ENCODE measurements at regions not wholly inside any gene's neighbourhood (a gene's known extent, or its start where the extent isn't known, plus 50 kb on each side); places are given as distances from the start of the nearest gene placed in this dataset.

DNA sequence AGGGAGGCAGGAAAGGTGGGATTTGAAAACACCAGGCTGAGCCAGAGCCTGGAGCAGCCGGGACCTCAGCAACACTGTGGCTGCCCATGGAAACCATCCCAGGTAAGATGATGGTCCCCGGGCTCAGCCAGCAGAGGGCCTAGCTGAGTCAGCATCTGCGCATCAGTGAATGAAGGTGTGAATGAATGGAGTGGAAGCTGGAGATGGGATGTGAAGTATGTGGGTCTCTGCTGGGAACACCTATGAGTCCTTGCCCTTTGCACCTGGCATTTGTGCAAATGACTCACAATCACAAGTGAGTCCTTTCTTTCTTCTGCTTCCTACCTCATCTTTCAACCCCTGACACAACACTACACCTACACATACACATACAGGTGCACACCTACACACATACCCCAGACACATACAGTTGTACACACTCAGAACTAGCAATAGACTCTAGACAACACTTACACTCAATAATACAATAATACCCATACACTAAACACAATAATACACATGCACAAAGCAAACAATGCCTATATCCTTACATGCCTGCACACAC lies 62.8 kb upstream of the PRDM11 start:
- no peak overlapping the region for H3K4me3 ChIP-seq (ENCODE audit: low read length)
- DNase-seq (ENCODE audit: low read depth, low spot score) = no peak

DNA sequence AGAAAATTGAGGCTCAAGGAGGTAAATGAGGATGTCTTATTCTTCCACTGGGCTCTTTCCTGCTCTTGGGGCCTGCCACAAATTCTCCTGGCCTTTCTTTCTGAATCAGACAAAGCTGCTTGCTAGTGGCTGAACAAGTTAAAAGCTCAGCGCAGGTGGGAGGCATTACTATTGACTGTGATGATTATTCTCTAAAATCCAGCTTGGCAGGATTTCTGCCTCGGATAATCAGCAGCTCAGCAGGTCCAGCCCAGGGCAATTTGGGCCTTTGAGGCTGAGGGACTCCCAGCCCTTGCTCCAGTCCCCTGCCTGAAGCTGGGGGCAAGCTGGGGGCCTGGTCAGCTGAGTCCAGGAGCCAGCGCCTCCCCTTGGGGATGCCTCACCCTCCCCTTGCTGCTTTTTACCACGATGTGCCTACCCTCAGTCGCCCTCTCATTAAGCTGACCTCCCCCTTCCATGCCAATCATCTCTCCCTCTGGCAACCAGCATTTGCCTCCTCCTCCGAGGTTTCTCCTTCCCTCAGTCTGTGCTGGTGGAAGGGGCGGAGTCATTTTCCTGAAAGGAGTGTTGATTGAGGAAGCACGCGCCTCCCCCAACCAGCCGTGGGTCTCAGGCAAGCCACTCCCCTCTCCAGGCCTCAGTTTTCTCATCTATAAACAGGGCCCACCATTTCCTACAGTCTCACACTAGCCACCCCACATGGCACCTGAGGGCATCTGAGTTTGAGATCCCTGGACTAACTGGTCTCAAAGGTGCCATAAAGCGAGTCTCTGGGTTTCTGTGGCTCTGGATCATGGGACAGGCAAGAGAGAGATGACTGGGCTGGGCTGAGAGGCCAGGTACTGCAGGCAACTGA lies 60.6 kb upstream of the PRDM11 start:
- no peak overlapping the region for H3K4me3 ChIP-seq (ENCODE audit: low read length)
- DNase-seq (ENCODE audit: low read depth, low spot score) = no peak

DNA sequence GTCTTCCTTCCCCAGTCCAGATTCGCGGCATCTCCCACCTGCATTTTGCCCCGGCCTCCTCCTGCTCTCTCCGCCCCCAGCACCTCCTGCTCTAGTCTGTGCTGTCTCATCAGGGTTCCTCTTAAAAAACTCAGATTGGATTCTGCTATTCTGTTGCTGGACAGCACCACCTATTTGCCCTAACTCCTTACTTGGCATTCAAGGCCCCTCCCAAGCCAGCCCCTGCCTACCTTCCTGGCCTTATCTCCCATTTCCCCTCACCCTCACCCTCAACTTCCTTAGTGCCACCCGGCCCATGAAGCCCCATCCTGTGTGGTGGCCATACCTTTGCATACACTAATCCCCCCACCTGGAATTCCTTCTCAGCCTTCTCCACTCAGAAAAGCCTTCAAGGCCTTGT lies 59.9 kb upstream of the PRDM11 start:
- DNase-seq (ENCODE audit: low read depth, low spot score) = no peak
- no peak overlapping the region for H3K4me3 ChIP-seq (ENCODE audit: low read length)

DNA sequence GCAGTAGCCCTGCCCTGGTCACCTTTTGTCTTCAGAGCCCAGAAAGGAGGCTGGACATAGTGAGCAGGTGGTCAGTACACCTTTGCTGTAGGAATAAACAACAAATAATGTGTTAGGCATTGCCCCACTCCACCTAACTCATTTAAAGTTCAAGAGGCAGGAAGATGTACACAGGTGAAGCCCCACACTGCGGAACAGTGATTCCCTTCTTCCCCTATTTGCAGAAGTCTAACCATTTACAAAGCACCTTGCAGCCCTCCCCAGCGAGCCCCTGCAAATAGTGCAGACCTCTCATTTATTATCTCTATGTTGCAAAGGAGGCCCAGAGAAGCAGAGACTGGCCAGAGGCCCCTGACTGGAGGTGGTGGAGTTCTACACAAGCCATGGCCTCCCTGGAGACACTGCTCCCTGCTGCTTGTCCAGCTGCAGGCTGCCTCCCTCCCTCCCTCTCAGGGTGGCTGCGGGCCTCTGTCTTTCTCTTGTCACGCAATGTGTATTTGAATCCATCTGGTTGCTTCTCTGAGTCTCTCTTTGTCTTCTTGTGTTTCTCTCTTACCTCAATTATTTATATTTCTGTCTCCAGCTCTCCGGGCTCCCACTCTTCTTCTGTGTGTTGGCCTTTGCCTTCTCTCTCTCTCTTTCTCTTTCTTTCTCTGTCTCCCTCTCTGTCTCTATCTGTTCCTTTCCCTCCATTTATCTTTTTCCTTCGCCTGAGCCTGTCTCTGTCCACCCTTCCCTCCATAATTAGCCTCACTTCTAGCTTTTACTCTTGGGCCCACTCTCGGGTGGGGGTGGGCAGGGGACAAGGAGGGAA lies 59.1 kb upstream of the PRDM11 start:
- no peak for DNase-seq (ENCODE audit: low read depth, low spot score)
- H3K4me3 ChIP-seq (ENCODE audit: low read length) = no peak overlapping the region

DNA sequence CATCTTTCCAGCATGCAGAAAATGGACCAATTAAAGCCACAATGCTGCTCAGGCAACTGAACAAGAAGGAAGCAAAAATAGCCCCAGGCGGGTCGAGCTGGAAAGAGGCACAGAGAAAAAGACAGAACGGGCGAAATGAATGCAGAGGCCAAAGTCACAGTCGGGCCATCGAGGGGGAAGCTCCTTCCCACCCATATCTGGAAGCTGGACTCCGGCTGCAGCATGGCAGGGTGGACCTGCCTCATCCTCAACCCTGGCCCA lies 58.6 kb upstream of the PRDM11 start:
- no peak overlapping the region for H3K4me3 ChIP-seq (ENCODE audit: low read length)
- DNase-seq (ENCODE audit: low read depth, low spot score) = no peak

DNA sequence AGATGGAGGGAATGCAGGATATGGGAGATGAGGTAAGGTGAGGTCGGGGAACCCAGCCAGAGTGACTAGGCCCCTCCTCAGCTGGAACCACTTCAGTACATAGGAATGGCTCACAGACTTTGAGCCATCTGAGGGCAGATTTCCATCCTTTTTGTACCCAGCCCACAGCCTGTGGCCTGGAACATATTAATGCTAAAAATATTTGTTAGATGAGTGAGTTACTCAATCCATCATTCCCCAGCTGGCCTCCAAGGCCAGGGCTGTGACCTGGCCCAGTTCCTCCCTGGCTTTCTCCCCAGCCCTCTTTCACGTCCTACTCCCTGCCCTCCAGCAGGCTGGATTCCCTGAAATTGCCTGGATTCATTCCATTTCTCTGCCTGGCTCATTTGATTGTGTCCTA lies 57.2 kb upstream of the PRDM11 start:
- no peak for DNase-seq (ENCODE audit: low read depth, low spot score)
- no peak overlapping the region for H3K4me3 ChIP-seq (ENCODE audit: low read length)

DNA sequence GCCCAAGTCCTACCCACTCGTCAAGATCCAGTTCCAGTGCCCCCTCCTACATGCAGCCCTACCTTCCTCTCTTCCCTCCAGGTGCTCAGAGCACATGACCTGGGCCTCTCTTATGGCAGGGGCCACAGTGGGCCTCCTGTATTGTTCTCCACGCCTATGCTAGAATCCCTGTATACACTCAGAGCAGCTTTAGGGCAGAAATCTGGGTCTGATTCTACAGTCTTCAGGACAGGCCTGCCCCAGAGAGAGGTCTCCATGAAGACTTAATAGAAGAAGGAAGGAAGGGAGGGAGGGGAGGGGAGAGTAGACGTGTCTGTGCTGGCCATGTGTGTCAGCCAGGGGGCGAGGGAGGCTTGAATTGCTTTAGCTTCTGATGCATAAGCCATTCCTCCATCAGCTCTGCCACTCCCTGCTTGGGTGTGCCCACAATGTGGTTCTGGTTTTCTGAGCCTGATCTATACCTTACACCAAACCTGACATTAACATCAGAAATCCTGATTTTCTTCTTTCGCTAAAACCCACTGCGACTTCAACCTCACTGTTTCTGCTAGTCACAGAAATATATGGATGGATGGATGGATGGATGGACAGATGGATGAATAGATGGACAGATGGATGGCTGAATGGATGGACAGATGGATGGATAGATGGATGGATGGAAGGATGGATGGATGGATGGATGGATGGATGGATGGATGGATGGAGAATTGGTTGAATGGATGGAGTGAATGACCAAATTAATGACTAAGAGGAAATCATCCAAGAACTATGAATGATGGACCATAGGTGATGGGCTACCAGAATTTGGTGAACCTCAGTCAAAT lies 56.6 kb upstream of the PRDM11 start:
- H3K4me3 ChIP-seq (ENCODE audit: low read length) = no peak overlapping the region
- peak; percentile 55 for DNase-seq (ENCODE audit: low read depth, low spot score)

DNA sequence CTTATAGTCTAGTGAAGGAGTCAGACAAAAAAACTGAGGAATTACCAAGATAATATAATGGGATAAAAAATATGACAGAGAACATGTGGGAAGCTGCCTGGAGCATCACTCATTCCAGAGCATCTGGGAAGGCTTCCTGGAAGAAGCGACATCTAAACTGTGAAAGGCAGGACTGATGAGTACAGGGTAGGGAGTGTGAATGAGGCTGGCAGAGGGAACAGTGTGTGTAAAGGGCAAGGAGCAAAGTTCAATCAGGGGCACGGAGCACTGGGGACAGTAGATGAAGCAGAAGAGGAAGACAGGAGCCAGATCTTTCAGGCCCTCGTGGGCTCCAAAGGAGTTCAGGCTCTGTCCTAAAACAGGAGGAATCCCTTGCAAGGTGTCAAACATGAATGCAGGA lies 55.8 kb upstream of the PRDM11 start:
- H3K4me3 ChIP-seq (ENCODE audit: low read length) = no peak overlapping the region
- no peak for DNase-seq (ENCODE audit: low read depth, low spot score)

DNA sequence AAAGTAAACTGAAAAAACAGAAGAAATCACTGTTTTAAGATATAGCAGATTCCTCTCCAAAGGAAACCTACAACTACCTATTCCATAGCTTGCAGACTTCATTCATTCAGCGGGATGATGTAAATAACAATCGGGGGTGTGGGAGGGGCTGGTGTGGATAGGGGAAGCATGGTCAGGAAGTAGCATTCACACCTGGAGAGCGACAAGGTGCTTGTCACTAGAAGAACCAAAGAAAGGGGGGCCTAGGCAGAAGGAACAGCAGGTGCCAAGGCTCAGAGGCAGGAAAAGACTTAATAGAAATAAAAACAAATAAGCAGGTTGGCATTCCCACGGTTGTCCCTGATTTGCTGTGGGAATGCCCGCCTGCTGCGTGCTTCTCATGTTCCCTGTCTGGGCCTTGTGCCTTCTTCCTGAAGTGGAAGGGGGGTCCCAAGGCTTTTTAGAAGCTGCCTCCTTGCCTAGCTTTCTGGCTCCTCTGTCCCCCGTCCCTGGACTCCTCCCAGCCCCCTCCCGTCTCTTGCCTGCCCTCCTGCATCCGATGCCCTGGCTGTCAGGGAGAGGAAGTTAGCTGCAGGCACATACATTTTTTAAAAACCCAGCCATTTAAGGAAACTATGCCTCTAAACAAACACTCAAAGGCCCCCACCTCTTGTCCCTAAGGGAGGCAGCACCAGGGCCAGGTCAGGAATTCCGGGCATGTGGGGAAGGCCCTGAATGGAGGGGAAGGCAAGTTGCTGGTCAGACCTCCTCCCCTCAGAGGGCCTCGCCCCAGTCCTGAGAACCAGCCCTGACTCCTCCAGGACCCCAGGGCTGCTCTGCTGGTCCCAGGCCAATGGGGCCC lies 54.7 kb upstream of the PRDM11 start:
- no peak overlapping the region for H3K4me3 ChIP-seq (ENCODE audit: low read length)
- no peak for DNase-seq (ENCODE audit: low read depth, low spot score)

DNA sequence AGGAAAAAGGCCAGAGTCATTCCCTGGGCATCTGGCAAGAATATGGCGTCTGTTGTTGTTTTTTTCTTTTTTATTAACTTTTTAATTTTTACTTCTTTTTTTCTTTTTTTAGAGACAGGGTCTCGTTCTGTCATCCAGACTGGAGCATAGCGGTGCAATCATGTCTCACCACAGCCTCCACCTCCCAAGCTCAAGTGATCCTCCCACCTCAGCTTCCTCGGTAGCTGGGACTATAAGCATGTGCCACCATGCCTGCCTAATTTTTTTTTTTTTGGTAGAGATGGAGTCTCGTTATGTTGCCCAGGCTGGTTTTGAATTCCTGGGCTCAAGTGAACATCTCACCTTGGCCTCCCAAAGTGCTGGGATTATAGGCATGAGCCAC lies 54.0 kb upstream of the PRDM11 start:
- no peak for DNase-seq (ENCODE audit: low read depth, low spot score)
- no peak overlapping the region for H3K4me3 ChIP-seq (ENCODE audit: low read length)

DNA sequence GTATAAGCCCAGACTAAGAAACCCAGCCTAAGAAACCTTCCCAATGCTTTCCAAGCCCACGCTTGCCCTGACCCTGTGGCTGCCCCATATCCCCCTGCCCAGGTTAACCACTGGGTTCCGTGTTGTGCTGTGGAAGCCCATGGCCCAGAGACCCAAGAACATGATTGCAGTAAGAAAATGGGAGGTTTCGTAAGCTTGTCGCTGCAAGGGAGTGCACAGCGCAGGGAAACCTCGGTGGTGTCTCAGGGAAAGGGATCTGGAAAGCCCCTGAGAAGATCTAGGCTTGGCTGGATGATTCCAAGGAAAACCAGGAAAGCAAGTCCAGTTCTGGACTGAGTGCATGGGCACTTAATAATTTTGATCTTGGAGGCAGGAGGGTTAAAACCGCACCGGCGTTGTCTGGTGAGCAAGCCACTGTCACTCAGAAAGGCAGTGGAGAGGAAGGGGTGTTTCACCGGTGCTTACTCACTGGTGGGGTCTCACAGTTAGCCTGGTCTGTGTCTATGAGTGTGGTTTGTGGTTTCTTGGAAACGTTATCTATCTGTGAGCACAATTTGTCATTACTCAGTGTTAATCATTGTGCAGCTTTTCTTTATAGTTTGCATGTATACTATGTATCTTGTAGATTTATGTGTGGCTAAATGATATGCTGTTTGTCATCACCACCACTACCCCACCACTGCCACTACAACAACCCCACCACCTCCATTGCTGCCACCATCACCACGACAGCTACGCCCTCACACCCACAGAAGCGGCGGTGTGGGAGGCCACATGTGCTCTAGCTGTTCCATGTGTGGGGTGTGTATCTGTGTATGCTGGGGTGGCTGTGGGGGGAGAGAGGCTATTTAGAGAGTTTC lies 53.3 kb upstream of the PRDM11 start:
- H3K4me3 ChIP-seq (ENCODE audit: low read length) = no peak overlapping the region
- peak; percentile 71 for DNase-seq (ENCODE audit: low read depth, low spot score)

DNA sequence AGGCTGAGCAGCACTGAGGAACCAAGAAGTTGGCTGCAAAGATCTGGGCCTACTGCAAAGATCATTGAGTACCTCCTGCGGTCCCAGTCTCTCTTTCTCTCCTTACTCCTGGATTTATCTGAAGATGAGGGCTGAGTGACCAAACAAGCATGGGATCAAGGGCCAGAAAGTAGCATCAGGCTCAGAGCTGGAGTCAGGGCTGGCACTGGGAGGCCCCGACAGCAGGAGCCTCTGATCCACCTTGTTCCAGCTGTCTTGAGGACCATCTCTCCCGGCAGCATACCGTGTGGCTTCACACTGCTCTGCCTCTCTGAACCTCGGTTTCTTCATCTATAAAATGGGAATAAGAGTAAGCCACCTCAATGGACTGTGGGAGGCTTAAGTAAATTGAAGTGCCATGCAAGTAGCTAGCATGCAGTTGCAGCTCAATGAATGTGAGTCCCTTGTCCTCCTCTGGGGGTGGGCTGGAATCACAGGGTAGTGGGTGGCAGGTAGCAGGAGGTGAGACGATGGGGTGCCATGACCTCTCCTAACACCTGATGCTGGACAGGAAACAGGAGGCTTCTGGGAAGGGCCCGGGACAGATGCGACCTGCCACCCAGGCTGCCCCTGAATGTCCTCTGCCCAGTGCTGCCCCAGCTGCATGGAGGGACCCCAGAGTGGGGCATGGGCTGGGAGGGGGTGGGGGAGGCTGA lies 52.5 kb upstream of the PRDM11 start:
- no peak overlapping the region for H3K4me3 ChIP-seq (ENCODE audit: low read length)
- DNase-seq (ENCODE audit: low read depth, low spot score) = no peak

DNA sequence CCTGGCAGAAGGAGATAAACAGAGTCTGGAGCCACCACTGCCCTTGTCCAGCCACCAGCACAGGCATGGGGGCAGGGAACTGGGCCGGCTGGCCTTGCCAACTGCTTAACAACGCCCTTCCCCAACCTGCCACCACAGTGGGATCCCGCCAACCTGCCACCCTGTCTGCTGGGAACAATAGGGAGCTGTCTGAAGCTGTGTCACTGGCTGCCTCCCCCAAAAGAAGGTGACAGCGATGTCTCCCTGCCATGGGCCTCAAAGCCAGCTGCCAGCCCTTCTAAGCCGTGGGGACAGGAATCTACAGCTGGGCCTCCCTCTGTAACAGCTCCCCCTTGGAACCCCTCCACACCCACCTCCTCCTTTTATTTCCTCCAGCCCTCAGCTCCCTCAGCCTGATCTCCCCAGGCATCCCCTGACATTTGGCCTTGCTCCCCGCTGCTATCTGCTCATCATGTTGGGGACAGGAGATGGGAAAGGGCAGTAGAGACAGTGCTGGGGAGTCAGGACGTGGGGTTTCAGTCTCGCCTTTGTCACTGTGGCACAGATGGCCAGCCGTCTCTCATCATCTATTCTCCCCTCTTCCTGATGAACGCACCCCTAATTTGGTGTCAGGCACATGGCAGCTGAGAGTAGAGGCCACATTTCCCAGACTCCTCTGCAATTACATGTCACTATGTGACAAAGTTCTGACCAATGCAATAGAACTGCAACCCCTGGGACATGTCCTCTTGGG lies 51.3 kb upstream of the PRDM11 start:
- DNase-seq (ENCODE audit: low read depth, low spot score) = no peak
- H3K4me3 ChIP-seq (ENCODE audit: low read length) = no peak overlapping the region

DNA sequence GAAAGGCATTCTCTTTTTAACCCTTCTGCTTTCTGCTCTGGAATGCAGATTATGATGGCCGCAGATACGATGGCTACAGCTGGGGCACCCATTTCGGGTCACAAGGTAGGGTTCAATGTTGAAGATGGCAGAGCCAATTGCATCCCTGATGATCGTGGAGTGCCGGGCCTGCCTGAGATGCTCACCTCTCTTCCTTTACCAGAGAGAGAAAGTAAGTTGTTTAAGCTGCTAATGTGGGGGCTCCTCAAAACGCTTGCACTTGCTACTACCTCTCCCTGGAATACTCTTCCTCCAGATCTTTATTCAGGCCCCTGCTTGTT lies 50.8 kb upstream of the PRDM11 start:
- no peak overlapping the region for H3K4me3 ChIP-seq (ENCODE audit: low read length)
- DNase-seq (ENCODE audit: low read depth, low spot score) = no peak

DNA sequence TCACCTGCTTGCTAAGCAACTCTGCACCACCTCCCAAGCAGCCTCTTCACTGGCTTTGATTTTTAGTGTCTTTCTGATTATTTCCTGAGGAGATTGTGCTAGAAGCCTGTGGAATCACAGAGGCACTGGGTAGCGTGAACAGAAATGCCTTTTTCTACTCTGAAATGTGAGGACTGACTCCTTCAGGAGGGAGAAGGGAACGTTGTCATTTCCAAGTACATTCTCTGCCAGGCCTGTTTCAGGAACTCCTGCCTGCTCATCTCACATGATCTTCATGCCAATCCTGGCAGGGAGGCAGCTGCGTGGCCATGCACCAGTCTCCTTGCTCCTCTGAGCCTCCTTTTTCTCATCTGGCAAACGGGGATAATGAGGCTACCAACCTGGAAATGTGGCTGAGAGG lies 49.8 kb upstream of the PRDM11 start:
- no peak for DNase-seq (ENCODE audit: low read depth, low spot score)

More for the DNA sequence above, 49.8 kb upstream of the PRDM11 start:
- H3K4me3 ChIP-seq (ENCODE audit: low read length) = no peak overlapping the region
